Neural progenitor cell (in vitro differentiated cells): ENCODE measurements at regions not wholly inside any gene's neighbourhood (a gene's known extent, or its start where the extent isn't known, plus 50 kb on each side); places are given as distances from the start of the nearest gene placed in this dataset.

Experiments
- EZH2 ChIP-seq: fragments of 200-600 bp; sonication (generic); IDR thresholded peaks from 2 replicates; pipeline ENCODE4 v1.6.1; 2017; ENCODE audit warnings: antibody characterized with exemption, mild to moderate bottlenecking, moderate library complexity
- EZH2phosphoT487 ChIP-seq: fragments of 200-600 bp; sonication (generic); IDR thresholded peaks from 2 replicates; pipeline ENCODE4 v1.6.1; 2017; ENCODE audit warnings: antibody characterized with exemption
- TF ChIP-seq, protein P1 (sequence below): fragments of 200-600 bp; sonication (generic); IDR thresholded peaks from 2 replicates; pipeline ENCODE4 v1.5.1; 2017; ENCODE audit warnings: antibody characterized with exemption, mild to moderate bottlenecking

DNA sequence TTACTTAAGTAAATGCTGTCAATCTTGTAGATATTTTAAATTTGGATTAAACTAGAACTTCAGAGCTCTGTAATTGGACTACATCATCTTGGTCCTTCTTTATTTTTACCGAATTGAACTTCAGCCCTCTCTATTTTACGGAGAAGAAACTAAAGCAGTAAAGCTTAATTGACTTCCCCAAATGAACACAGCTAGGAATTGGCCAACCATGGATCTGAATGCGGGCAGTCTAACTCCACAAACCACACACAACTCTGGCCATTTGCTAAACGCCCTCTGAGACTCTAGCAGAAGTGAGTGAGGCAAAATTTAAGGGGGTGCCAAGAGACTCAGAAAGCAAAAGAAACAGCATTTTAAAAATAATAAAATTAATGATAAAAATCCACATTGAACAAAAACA is 86.3 kb upstream of the KCTD1 start:
- TF ChIP-seq, protein P1, sequence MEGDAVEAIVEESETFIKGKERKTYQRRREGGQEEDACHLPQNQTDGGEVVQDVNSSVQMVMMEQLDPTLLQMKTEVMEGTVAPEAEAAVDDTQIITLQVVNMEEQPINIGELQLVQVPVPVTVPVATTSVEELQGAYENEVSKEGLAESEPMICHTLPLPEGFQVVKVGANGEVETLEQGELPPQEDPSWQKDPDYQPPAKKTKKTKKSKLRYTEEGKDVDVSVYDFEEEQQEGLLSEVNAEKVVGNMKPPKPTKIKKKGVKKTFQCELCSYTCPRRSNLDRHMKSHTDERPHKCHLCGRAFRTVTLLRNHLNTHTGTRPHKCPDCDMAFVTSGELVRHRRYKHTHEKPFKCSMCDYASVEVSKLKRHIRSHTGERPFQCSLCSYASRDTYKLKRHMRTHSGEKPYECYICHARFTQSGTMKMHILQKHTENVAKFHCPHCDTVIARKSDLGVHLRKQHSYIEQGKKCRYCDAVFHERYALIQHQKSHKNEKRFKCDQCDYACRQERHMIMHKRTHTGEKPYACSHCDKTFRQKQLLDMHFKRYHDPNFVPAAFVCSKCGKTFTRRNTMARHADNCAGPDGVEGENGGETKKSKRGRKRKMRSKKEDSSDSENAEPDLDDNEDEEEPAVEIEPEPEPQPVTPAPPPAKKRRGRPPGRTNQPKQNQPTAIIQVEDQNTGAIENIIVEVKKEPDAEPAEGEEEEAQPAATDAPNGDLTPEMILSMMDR, result no peak
- TF ChIP-seq EZH2 (no peak), EZH2phosphoT487 (no peak)
